Hematopoietic multipotent progenitor cell treated with erythropoietin and hydrocortisone succinate and interleukin-3 and kit ligand, for 4 days (in vitro differentiated cells): ENCODE measurements at regions not wholly inside any gene's neighbourhood (a gene's known extent, or its start where the extent isn't known, plus 50 kb on each side); places are given as distances from the start of the nearest gene placed in this dataset.
A peak's percentile ranks its signal among the peaks of the same experiment; 100 is the strongest.

Source experiments
- DNase-seq: peaks from one replicate; pipeline ENCODE4 v3.0.0-alpha.2; 2015

GRCh38 chr3:10555263-10555662 lies 49.9 kb upstream of the ATP2B2 start:
- no peak for DNase-seq

GRCh38 chr3:10556312-10556711 lies 50.9 kb upstream of the ATP2B2 start:
- DNase-seq: peak; percentile 27

GRCh38 chr3:10557250-10557649 lies 51.9 kb upstream of the ATP2B2 start:
- no peak for DNase-seq

GRCh38 chr3:10557781-10558373 lies 52.5 kb upstream of the ATP2B2 start:
- peak; percentile 58 for DNase-seq

GRCh38 chr3:10558736-10559135 lies 53.4 kb upstream of the ATP2B2 start:
- DNase-seq: no peak

GRCh38 chr3:10560060-10560861 lies 54.9 kb upstream of the ATP2B2 start:
- no peak for DNase-seq

- DNase-seq: no peak
Observed at GRCh38 chr3:10561162-10561945, 56.0 kb upstream of the ATP2B2 start.

- DNase-seq: no peak
Observed at GRCh38 chr3:10561946-10562560, 56.7 kb upstream of the ATP2B2 start.

GRCh38 chr3:10563396-10563795 lies 58.0 kb upstream of the ATP2B2 start:
- no peak for DNase-seq

- no peak for DNase-seq
Observed at GRCh38 chr3:10565814-10566213, 60.4 kb upstream of the ATP2B2 start.

- no peak for DNase-seq
Observed at GRCh38 chr3:10566451-10566850, 61.1 kb upstream of the ATP2B2 start.

GRCh38 chr3:10568549-10568948 lies 63.2 kb upstream of the ATP2B2 start:
- DNase-seq: no peak

- DNase-seq: no peak
Observed at GRCh38 chr3:10570196-10570946, 65.0 kb upstream of the ATP2B2 start.

- DNase-seq: no peak
Observed at GRCh38 chr3:10574101-10574620, 68.8 kb upstream of the ATP2B2 start.

GRCh38 chr3:10575601-10576160 lies 70.3 kb upstream of the ATP2B2 start:
- no peak for DNase-seq

GRCh38 chr3:10577486-10577885 lies 72.1 kb upstream of the ATP2B2 start:
- DNase-seq: no peak

- DNase-seq: no peak
Observed at GRCh38 chr3:10580426-10580825, 75.0 kb upstream of the ATP2B2 start.

GRCh38 chr3:10581251-10581650 lies 75.9 kb upstream of the ATP2B2 start:
- DNase-seq: no peak

- DNase-seq: no peak
Observed at GRCh38 chr3:10581716-10582115, 76.3 kb upstream of the ATP2B2 start.

- DNase-seq: no peak
Observed at GRCh38 chr3:10582733-10583132, 77.3 kb upstream of the ATP2B2 start.

GRCh38 chr3:10583798-10584708 lies 78.7 kb upstream of the ATP2B2 start:
- no peak for DNase-seq
